Nephron (organoid): ENCODE measurements at regions not wholly inside any gene's neighbourhood (a gene's known extent, or its start where the extent isn't known, plus 50 kb on each side); places are given as distances from the start of the nearest gene placed in this dataset.
A peak's percentile ranks its signal among the peaks of the same experiment; 100 is the strongest.

Experiments used
- H3K27ac Mint-ChIP-seq, 3 experiments: 2 replicates each; pipeline ENCODE4 v1.8.0; 2020; ENCODE audit warnings: mixed read lengths in 3 of 3, mild to moderate bottlenecking in 2 of 3, moderate library complexity in 1 of 3
- H3K27me3 Mint-ChIP-seq: 2 replicates; pipeline ENCODE4 v1.8.0; 2021; ENCODE audit warnings: low read depth, mild to moderate bottlenecking, moderate library complexity, mixed read lengths
- H3K36me3 Mint-ChIP-seq: 2 replicates; pipeline ENCODE4 v1.8.0; 2020; ENCODE audit warnings: low read depth, mixed read lengths
- H3K4me1 Mint-ChIP-seq: 2 replicates; pipeline ENCODE4 v1.8.0; 2020; ENCODE audit warnings: mixed read lengths
- H3K4me3 Mint-ChIP-seq, 3 experiments: 2 replicates each; pipeline ENCODE4 v1.8.0; 2020; ENCODE audit warnings: mild to moderate bottlenecking in 3 of 3, mixed read lengths in 3 of 3, moderate library complexity in 2 of 3
- H3K9me3 Mint-ChIP-seq: 2 replicates; pipeline ENCODE4 v1.8.0; 2020; ENCODE audit warnings: mixed read lengths
- CTCF ChIP-seq, 3 experiments: fragments of 200-600 bp; sonication (generic); IDR thresholded peaks; one replicate each; pipeline ENCODE4 v1.5.0; 2021; ENCODE audit warnings: antibody characterized with exemption in 3 of 3; ENCODE audit not compliant: unreplicated experiment in 3 of 3

- H3K27me3 Mint-ChIP-seq: no peaks in the 10 kb centered on the region
- H3K9me3 Mint-ChIP-seq: no peaks in the 10 kb centered on the region
- H3K27ac Mint-ChIP-seq: no peak overlapping the region
- no peak overlapping the region for H3K4me3 Mint-ChIP-seq
- H3K4me1 Mint-ChIP-seq: peaks cover 4% of the 10 kb centered on the region
- H3K36me3 Mint-ChIP-seq: no peaks in the 10 kb centered on the region
- TF ChIP-seq CTCF (IDR thresholded peaks at IDR 0.05; ENCODE audit: unreplicated experiment in 3 of 3): no peak
Measured at GRCh38 chr9:13461414-13461991, 182.0 kb upstream of the MPDZ start.

GRCh38 chr9:13459071-13459470 is 179.6 kb upstream of the MPDZ start:
- H3K4me3 Mint-ChIP-seq: no peak overlapping the region
- H3K27ac Mint-ChIP-seq: no peak overlapping the region

DNA sequence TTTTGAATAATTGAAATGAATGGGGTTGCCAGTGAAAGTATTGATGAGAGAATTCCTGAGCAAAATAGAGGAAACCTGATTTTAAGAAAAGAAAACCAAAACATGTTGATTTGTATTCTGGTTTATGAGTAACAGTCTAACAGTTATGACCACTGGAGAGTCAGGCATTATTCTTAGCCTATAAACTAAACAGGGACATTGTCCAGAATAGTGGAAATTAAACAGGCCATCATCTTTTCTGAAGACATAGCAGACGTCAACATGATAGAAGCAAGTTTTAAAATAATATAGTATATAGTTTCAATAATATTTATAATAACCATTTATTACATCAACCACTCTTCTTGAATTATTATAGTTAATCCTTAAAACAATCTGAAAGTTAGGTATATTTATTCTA is 178.3 kb upstream of the MPDZ start:
- Mint-ChIP-seq H3K4me1 (peaks cover 4% of the 10 kb centered on the region), H3K4me3 (no peak overlapping the region), H3K36me3 (no peaks in the 10 kb centered on the region), H3K27me3 (no peaks in the 10 kb centered on the region), H3K9me3 (no peaks in the 10 kb centered on the region), H3K27ac (no peak overlapping the region)
- no peak for TF ChIP-seq CTCF (IDR thresholded peaks at IDR 0.05; ENCODE audit: unreplicated experiment in 3 of 3)

More at GRCh38 chr9:13459071-13459470, 179.6 kb upstream of the MPDZ start:
- H3K4me1 Mint-ChIP-seq: peaks cover 4% of the 10 kb centered on the region
- no peaks in the 10 kb centered on the region for H3K9me3 Mint-ChIP-seq
- no peaks in the 10 kb centered on the region for H3K27me3 Mint-ChIP-seq
- TF ChIP-seq CTCF (IDR thresholded peaks at IDR 0.05; ENCODE audit: unreplicated experiment in 3 of 3): no peak
- H3K36me3 Mint-ChIP-seq: no peaks in the 10 kb centered on the region

- H3K27ac Mint-ChIP-seq: peak overlapping the region in 1 of 3 experiments; percentile 34
Measured at GRCh38 chr9:13450723-13451122, 171.2 kb upstream of the MPDZ start.

GRCh38 chr9:13448482-13448881 is 169.0 kb upstream of the MPDZ start:
- Mint-ChIP-seq H3K27ac (peak overlapping the region in 2 of 3 experiments; percentile 4 to 79), H3K4me3 (no peak overlapping the region), H3K4me1 (peaks cover 57% of the 10 kb centered on the region), H3K9me3 (no peaks in the 10 kb centered on the region), H3K36me3 (no peaks in the 10 kb centered on the region), H3K27me3 (no peaks in the 10 kb centered on the region)
- TF ChIP-seq CTCF (IDR thresholded peaks at IDR 0.05; ENCODE audit: unreplicated experiment in 3 of 3): no peak

More at GRCh38 chr9:13450723-13451122, 171.2 kb upstream of the MPDZ start:
- no peak for TF ChIP-seq CTCF (IDR thresholded peaks at IDR 0.05; ENCODE audit: unreplicated experiment in 3 of 3)
- Mint-ChIP-seq H3K9me3 (no peaks in the 10 kb centered on the region), H3K4me1 (peaks cover 37% of the 10 kb centered on the region), H3K36me3 (no peaks in the 10 kb centered on the region), H3K4me3 (no peak overlapping the region), H3K27me3 (no peaks in the 10 kb centered on the region)

GRCh38 chr9:13447843-13448422 is 168.4 kb upstream of the MPDZ start:
- peak overlapping the region in 1 of 3 experiments; percentile 40 for H3K4me3 Mint-ChIP-seq
- H3K27ac Mint-ChIP-seq: peak overlapping the region; percentile 13 to 79 (median 68)

More at GRCh38 chr9:13447843-13448422, 168.4 kb upstream of the MPDZ start:
- Mint-ChIP-seq H3K36me3 (no peaks in the 10 kb centered on the region), H3K27me3 (no peaks in the 10 kb centered on the region), H3K9me3 (no peaks in the 10 kb centered on the region), H3K4me1 (peaks cover 59% of the 10 kb centered on the region)
- TF ChIP-seq CTCF (IDR thresholded peaks at IDR 0.05; ENCODE audit: unreplicated experiment in 3 of 3): no peak
